KMS-11 (cell line): ENCODE measurements at regions not wholly inside any gene's neighbourhood (a gene's known extent, or its start where the extent isn't known, plus 50 kb on each side); places are given as distances from the start of the nearest gene placed in this dataset.

ENCODE experiments used
- H2AFZ ChIP-seq: fragments of 200-600 bp; sonication (generic); 2 replicates; pipeline ENCODE4 v1.6.1; 2016; ENCODE audit warnings: antibody characterized with exemption, mixed run types, low read depth
- H3K27ac ChIP-seq: fragments of 200-600 bp; sonication (generic); 2 replicates; pipeline ENCODE4 v1.6.1; 2016; ENCODE audit warnings: mild to moderate bottlenecking, mixed run types
- H3K27me3 ChIP-seq: fragments of 200-600 bp; sonication (generic); 2 replicates; pipeline ENCODE4 v1.6.1; 2017; ENCODE audit warnings: mild to moderate bottlenecking, low read depth, mixed run types, moderate library complexity; ENCODE audit not compliant: insufficient read depth
- H3K36me3 ChIP-seq: fragments of 200-600 bp; sonication (generic); 2 replicates; pipeline ENCODE4 v1.6.1; 2017; ENCODE audit warnings: mild to moderate bottlenecking, mixed run types; ENCODE audit not compliant: insufficient read depth
- H3K4me1 ChIP-seq: fragments of 200-600 bp; sonication (generic); 2 replicates; pipeline ENCODE4 v1.6.1; 2016; ENCODE audit warnings: mild to moderate bottlenecking, low read depth, mixed run types; ENCODE audit not compliant: poor library complexity, severe bottlenecking
- H3K4me2 ChIP-seq: fragments of 200-600 bp; sonication (generic); 2 replicates; pipeline ENCODE4 v1.7.0; 2016; ENCODE audit warnings: mild to moderate bottlenecking, mixed run types
- H3K4me3 ChIP-seq: fragments of 200-600 bp; sonication (generic); IDR thresholded peaks from 2 replicates; pipeline ENCODE4 v1.6.1; 2017; ENCODE audit warnings: low read depth, low read length, mixed read lengths; ENCODE audit not compliant: insufficient read depth
- H3K79me2 ChIP-seq: fragments of 200-600 bp; sonication (generic); 2 replicates; pipeline ENCODE4 v1.6.1; 2016; ENCODE audit warnings: low read depth, mixed run types; ENCODE audit not compliant: insufficient read depth
- H3K9ac ChIP-seq: fragments of 200-600 bp; sonication (generic); 2 replicates; pipeline ENCODE4 v1.6.1; 2016; ENCODE audit warnings: mild to moderate bottlenecking, mixed run types
- H4K20me1 ChIP-seq: fragments of 200-600 bp; sonication (generic); 2 replicates; pipeline ENCODE4 v1.6.1; 2016; ENCODE audit warnings: mild to moderate bottlenecking, mixed run types; ENCODE audit not compliant: insufficient read depth
- CTCF ChIP-seq: fragments of 200-600 bp; sonication (generic); conservative IDR thresholded peaks from 2 replicates; pipeline ENCODE4 v1.6.1; 2017; ENCODE audit warnings: low read depth, mild to moderate bottlenecking, antibody characterized with exemption, low read length, moderate library complexity, mixed read lengths

- no peaks in the 10 kb centered on the region for H3K36me3 ChIP-seq
- H3K79me2 ChIP-seq: no peaks in the 10 kb centered on the region
- TF ChIP-seq CTCF: no peak
- no peak overlapping the region for H2AFZ ChIP-seq
- no peak overlapping the region for H3K9ac ChIP-seq
- H3K4me2 ChIP-seq: no peak overlapping the region
- H4K20me1 ChIP-seq: no peaks in the 10 kb centered on the region
- no peaks in the 10 kb centered on the region for H3K4me1 ChIP-seq
- H3K4me3 ChIP-seq: no peak overlapping the region
- H3K27me3 ChIP-seq: no peaks in the 10 kb centered on the region; the same call in 1 of the 2 replicates
- no peak overlapping the region for H3K27ac ChIP-seq
These were observed 60.7 kb upstream of the PAX7 start for GRCh38 chr1:18569811-18570545.

DNA sequence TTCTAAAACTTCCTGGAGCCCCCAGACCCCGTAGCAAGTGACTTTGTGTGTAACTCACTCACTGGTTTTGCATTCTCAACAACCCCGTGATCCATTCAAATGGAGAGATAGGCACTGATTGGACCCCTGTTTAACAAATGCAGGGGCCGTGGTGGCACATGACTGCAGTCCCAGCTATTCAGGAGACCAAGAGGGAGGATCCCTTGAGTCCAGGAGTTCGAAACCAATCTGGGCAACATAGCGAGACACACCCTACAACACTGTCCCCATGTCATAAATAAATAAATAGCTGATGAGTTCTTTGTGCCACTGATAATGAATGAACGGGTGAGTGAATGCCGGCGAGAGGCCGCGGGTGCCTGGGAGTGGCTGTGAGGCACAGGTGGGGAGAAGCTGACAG, 59.4 kb upstream of the PAX7 start:
- Histone ChIP-seq H3K4me3 (no peak overlapping the region), H3K79me2 (no peaks in the 10 kb centered on the region), H3K27ac (no peak overlapping the region), H3K27me3 (no peaks in the 10 kb centered on the region; the same call in 1 of the 2 replicates), H2AFZ (no peak overlapping the region), H3K4me1 (no peaks in the 10 kb centered on the region), H3K36me3 (no peaks in the 10 kb centered on the region), H3K9ac (no peak overlapping the region), H4K20me1 (no peaks in the 10 kb centered on the region), H3K4me2 (no peak overlapping the region)
- TF ChIP-seq CTCF: no peak

DNA sequence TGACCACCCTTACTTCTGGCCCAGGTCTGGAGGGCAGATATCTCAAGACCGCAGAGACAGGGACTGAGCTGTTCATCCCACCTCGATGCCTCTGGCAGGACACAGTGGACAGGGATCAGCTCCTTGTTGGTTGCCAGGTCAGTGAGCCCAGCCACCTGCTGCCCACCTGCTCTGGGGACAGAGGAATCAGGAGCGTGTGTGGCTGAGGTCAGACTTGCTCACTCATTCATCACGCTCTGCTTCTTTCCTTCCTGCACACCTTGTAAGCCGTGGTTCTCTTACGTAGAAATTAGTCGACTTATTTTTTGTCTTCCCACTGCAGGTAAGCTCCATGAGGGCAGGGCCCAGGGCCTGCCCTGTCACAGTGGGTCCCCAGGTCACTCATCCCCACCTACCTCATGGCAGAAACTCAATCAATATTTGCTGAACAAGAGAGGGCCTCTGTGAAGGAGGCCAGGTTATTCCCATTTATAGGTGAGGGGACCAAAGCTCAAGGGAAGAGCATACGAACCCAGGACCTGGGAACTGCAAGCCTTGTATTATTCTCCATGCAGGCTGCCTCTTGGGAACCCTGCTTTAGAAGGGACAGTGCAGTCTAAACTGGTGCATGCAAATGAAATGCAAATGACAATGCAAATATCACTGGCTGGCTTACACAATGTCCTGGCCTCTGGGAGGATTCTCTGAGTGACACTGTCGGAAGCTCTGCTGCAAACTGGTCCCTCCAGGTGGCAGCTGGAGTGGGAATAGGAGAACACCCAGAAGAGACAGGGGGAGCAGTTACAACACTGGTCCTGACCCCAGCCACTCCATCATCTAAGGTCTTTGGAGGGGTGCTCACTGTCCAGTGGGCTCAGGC, 58.4 kb upstream of the PAX7 start:
- no peaks in the 10 kb centered on the region; the same call in 1 of the 2 replicates for H3K27me3 ChIP-seq
- no peaks in the 10 kb centered on the region for H3K4me1 ChIP-seq
- H2AFZ ChIP-seq: no peak overlapping the region
- no peak for TF ChIP-seq CTCF
- no peaks in the 10 kb centered on the region for H3K36me3 ChIP-seq
- no peak overlapping the region for H3K4me2 ChIP-seq
- H3K27ac ChIP-seq: no peak overlapping the region
- no peaks in the 10 kb centered on the region for H3K79me2 ChIP-seq
- H3K4me3 ChIP-seq: no peak overlapping the region
- no peak overlapping the region for H3K9ac ChIP-seq
- H4K20me1 ChIP-seq: no peaks in the 10 kb centered on the region

DNA sequence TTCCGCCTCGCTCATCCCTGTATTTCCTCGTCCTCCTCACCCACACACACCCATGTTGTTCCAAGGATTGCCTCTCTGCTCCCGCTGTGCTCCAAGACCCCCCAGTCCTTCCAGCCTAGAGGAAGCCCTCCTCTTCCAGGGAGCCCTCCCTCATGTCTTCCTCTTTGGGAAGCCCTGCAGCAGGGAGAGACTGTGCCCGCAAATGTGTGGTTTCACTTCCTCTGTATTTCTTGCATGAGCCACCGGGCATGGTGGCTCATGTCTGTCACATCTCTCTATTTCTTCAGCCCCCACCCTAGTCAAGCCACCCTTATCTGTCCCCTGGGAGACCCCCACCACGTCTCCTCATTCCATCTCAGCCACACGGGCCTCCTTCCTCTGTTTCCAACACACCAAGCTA, 57.5 kb upstream of the PAX7 start:
- Histone ChIP-seq H3K4me2 (no peak overlapping the region), H3K4me1 (no peaks in the 10 kb centered on the region), H3K79me2 (no peaks in the 10 kb centered on the region), H3K36me3 (no peaks in the 10 kb centered on the region), H3K4me3 (no peak overlapping the region), H2AFZ (no peak overlapping the region), H4K20me1 (no peaks in the 10 kb centered on the region), H3K9ac (no peak overlapping the region), H3K27me3 (no peaks in the 10 kb centered on the region; the same call in 1 of the 2 replicates), H3K27ac (no peak overlapping the region)
- no peak for TF ChIP-seq CTCF
